ENCODE measurements at regions not wholly inside any gene's neighbourhood (a gene's known extent, or its start where the extent isn't known, plus 50 kb on each side); places are given as distances from the start of the nearest gene placed in this dataset.
A peak's percentile ranks its signal among the peaks of the same experiment; 100 is the strongest.
"Not testable (repeated sequence)": the region's sequence is repeated elsewhere in the genome, so short reads cannot be mapped to it uniquely, and the experiment has no call there.

- H3K4me1 ChIP-seq (ENCODE audit: control insufficient read depth in 1 of 2, insufficient read depth in 2 of 2, low read length in 2 of 2) = no peaks in the 10 kb centered on the region
- DNase-seq = peak; percentile 37 to 70
- H3K27ac ChIP-seq (ENCODE audit: low read depth, low read length) = no peak overlapping the region
- H3K9me3 ChIP-seq (ENCODE audit: insufficient read depth, low read depth, low read length) = peaks cover 1% of the 10 kb centered on the region
- H3K4me2 ChIP-seq (ENCODE audit: low read length) = no peak overlapping the region
- H3K36me3 ChIP-seq (ENCODE audit: control insufficient read depth in 1 of 2, insufficient read depth in 2 of 2, low read length in 2 of 2) = no peaks in the 10 kb centered on the region
- no CpG with 5 or more reads among the region's 3 CpGs for WGBS (ENCODE audit: extremely low coverage, insufficient coverage, insufficient read length)
- no peak overlapping the region for H2AK5ac ChIP-seq (ENCODE audit: low read length)
- no peak overlapping the region for H3K4ac ChIP-seq (ENCODE audit: low read depth, low read length)
- H4K12ac ChIP-seq (ENCODE audit: low read depth, low read length) = no peak overlapping the region
- no peak overlapping the region for H2BK5ac ChIP-seq (ENCODE audit: low read depth, low read length, poor library complexity)
- no peak overlapping the region for H2BK120ac ChIP-seq (ENCODE audit: insufficient read depth, low read length, poor library complexity)
- H4K91ac ChIP-seq (ENCODE audit: low read depth, low read length) = no peak overlapping the region
- H3K79me1 ChIP-seq (ENCODE audit: low read length) = no peaks in the 10 kb centered on the region
- no peak overlapping the region for H3K4me3 ChIP-seq (ENCODE audit: low read depth, low read length)
- H3K23ac ChIP-seq (ENCODE audit: low read length) = no peak overlapping the region
- H3K27me3 ChIP-seq (ENCODE audit: insufficient read depth, low read length) = no peaks in the 10 kb centered on the region
- no peak overlapping the region for H3K9ac ChIP-seq (ENCODE audit: low read length)
- no peak overlapping the region for H3K14ac ChIP-seq (ENCODE audit: low read length)
- H4K8ac ChIP-seq (ENCODE audit: low read depth, low read length) = no peak overlapping the region
- H3K79me2 ChIP-seq (ENCODE audit: control insufficient read depth, insufficient read depth, low read length, poor library complexity) = no peaks in the 10 kb centered on the region
- no peak overlapping the region for H2AFZ ChIP-seq (ENCODE audit: insufficient read depth, low read length, poor library complexity)
- H2BK12ac ChIP-seq (ENCODE audit: low read length) = no peak overlapping the region
- no peak overlapping the region for H3K18ac ChIP-seq (ENCODE audit: low read length)
These were observed 86.6 kb downstream of the ASB1 start for GRCh38 chr2:238513346-238513745.

GRCh38 chr2:238514024-238514423 lies 87.3 kb downstream of the ASB1 start:
- H3K14ac ChIP-seq (ENCODE audit: low read length); H3K4me3 ChIP-seq (ENCODE audit: low read depth, low read length); DNase-seq; H3K23ac ChIP-seq (ENCODE audit: low read length); H2AK5ac ChIP-seq (ENCODE audit: low read length); H4K91ac ChIP-seq (ENCODE audit: low read depth, low read length); H3K79me1 ChIP-seq (ENCODE audit: low read length); H3K4me2 ChIP-seq (ENCODE audit: low read length); H2BK5ac ChIP-seq (ENCODE audit: low read depth, low read length, poor library complexity); H3K4ac ChIP-seq (ENCODE audit: low read depth, low read length); H3K4me1 ChIP-seq (ENCODE audit: control insufficient read depth in 1 of 2, insufficient read depth in 2 of 2, low read length in 2 of 2); H4K12ac ChIP-seq (ENCODE audit: low read depth, low read length); H2BK120ac ChIP-seq (ENCODE audit: insufficient read depth, low read length, poor library complexity); H3K9me3 ChIP-seq (ENCODE audit: insufficient read depth, low read depth, low read length); H3K27ac ChIP-seq (ENCODE audit: low read depth, low read length); H2BK12ac ChIP-seq (ENCODE audit: low read length); H3K18ac ChIP-seq (ENCODE audit: low read length); H3K9ac ChIP-seq (ENCODE audit: low read length); H3K27me3 ChIP-seq (ENCODE audit: insufficient read depth, low read length); H3K79me2 ChIP-seq (ENCODE audit: control insufficient read depth, insufficient read depth, low read length, poor library complexity); H3K36me3 ChIP-seq (ENCODE audit: control insufficient read depth in 1 of 2, insufficient read depth in 2 of 2, low read length in 2 of 2); H4K8ac ChIP-seq (ENCODE audit: low read depth, low read length); H2AFZ ChIP-seq (ENCODE audit: insufficient read depth, low read length, poor library complexity): not testable (repeated sequence)
- no CpG with 5 or more reads among the region's 23 CpGs for WGBS (ENCODE audit: extremely low coverage, insufficient coverage, insufficient read length)

- Histone ChIP-seq H3K9ac (ENCODE audit: low read length) (no peak overlapping the region), H3K79me2 (ENCODE audit: control insufficient read depth, insufficient read depth, low read length, poor library complexity) (no peaks in the 10 kb centered on the region), H3K36me3 (ENCODE audit: control insufficient read depth in 1 of 2, insufficient read depth in 2 of 2, low read length in 2 of 2) (no peaks in the 10 kb centered on the region), H3K18ac (ENCODE audit: low read length) (no peak overlapping the region), H3K9me3 (ENCODE audit: insufficient read depth, low read depth, low read length) (peaks cover 3% of the 10 kb centered on the region), H3K4me1 (ENCODE audit: control insufficient read depth in 1 of 2, insufficient read depth in 2 of 2, low read length in 2 of 2) (no peaks in the 10 kb centered on the region), H4K12ac (ENCODE audit: low read depth, low read length) (no peak overlapping the region), H3K27me3 (ENCODE audit: insufficient read depth, low read length) (no peaks in the 10 kb centered on the region), H3K4me2 (ENCODE audit: low read length) (no peak overlapping the region), H2AK5ac (ENCODE audit: low read length) (no peak overlapping the region), H3K4me3 (ENCODE audit: low read depth, low read length) (no peak overlapping the region), H2AFZ (ENCODE audit: insufficient read depth, low read length, poor library complexity) (no peak overlapping the region), H4K8ac (ENCODE audit: low read depth, low read length) (no peak overlapping the region), H2BK12ac (ENCODE audit: low read length) (no peak overlapping the region), H2BK5ac (ENCODE audit: low read depth, low read length, poor library complexity) (no peak overlapping the region), H2BK120ac (ENCODE audit: insufficient read depth, low read length, poor library complexity) (no peak overlapping the region), H4K91ac (ENCODE audit: low read depth, low read length) (no peak overlapping the region), H3K79me1 (ENCODE audit: low read length) (no peaks in the 10 kb centered on the region), H3K23ac (ENCODE audit: low read length) (no peak overlapping the region), H3K4ac (ENCODE audit: low read depth, low read length) (no peak overlapping the region), H3K14ac (ENCODE audit: low read length) (no peak overlapping the region), H3K27ac (ENCODE audit: low read depth, low read length) (no peak overlapping the region)
- no peak for DNase-seq
- WGBS (ENCODE audit: extremely low coverage, insufficient coverage, insufficient read length) = no CpG with 5 or more reads among the region's 2 CpGs
These were observed 88.7 kb downstream of the ASB1 start for GRCh38 chr2:238515377-238515776.

DNA sequence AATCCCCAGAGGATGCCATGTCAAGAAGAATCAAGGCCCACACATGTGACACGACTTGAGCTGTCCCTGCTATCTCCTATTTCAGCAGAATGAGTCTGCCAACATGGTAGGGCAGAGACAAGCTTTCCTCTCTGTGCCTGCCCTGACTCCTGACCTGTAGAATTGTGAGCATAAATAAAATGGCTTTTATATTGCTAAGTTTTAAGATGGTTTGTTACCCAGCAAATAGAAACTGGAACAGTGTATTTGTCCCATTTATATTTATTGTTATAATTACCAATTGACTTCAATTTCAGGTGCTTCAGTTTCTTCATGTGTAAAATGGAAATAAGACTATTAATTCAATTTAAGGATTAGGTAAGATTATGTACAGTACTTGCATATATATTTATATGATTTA lies 90.5 kb downstream of the ASB1 start:
- DNase-seq = no peak
- Histone ChIP-seq H4K12ac (ENCODE audit: low read depth, low read length) (no peak overlapping the region), H3K27me3 (ENCODE audit: insufficient read depth, low read length) (no peaks in the 10 kb centered on the region), H4K91ac (ENCODE audit: low read depth, low read length) (no peak overlapping the region), H3K4me2 (ENCODE audit: low read length) (no peak overlapping the region), H3K27ac (ENCODE audit: low read depth, low read length) (no peak overlapping the region), H2BK12ac (ENCODE audit: low read length) (no peak overlapping the region), H2AK5ac (ENCODE audit: low read length) (no peak overlapping the region), H3K36me3 (ENCODE audit: control insufficient read depth in 1 of 2, insufficient read depth in 2 of 2, low read length in 2 of 2) (no peaks in the 10 kb centered on the region), H3K18ac (ENCODE audit: low read length) (no peak overlapping the region), H3K4ac (ENCODE audit: low read depth, low read length) (no peak overlapping the region), H3K14ac (ENCODE audit: low read length) (no peak overlapping the region), H3K4me1 (ENCODE audit: control insufficient read depth in 1 of 2, insufficient read depth in 2 of 2, low read length in 2 of 2) (no peaks in the 10 kb centered on the region), H3K9ac (ENCODE audit: low read length) (no peak overlapping the region), H3K9me3 (ENCODE audit: insufficient read depth, low read depth, low read length) (peaks cover 10% of the 10 kb centered on the region), H3K79me2 (ENCODE audit: control insufficient read depth, insufficient read depth, low read length, poor library complexity) (no peaks in the 10 kb centered on the region), H2BK5ac (ENCODE audit: low read depth, low read length, poor library complexity) (no peak overlapping the region), H2BK120ac (ENCODE audit: insufficient read depth, low read length, poor library complexity) (no peak overlapping the region), H3K4me3 (ENCODE audit: low read depth, low read length) (no peak overlapping the region), H3K79me1 (ENCODE audit: low read length) (no peaks in the 10 kb centered on the region), H3K23ac (ENCODE audit: low read length) (no peak overlapping the region), H4K8ac (ENCODE audit: low read depth, low read length) (no peak overlapping the region), H2AFZ (ENCODE audit: insufficient read depth, low read length, poor library complexity) (no peak overlapping the region)
- no CpG with 5 or more reads among the region's 1 CpG for WGBS (ENCODE audit: extremely low coverage, insufficient coverage, insufficient read length)

Measured in trophoblast cell (in vitro differentiated cells and primary cell).